GM23248 (cell line): ENCODE measurements at regions not wholly inside any gene's neighbourhood (a gene's known extent, or its start where the extent isn't known, plus 50 kb on each side); places are given as distances from the start of the nearest gene placed in this dataset.

Experiments
- EZH2 ChIP-seq: fragments of 200-600 bp; sonication (generic); IDR thresholded peaks from 2 replicates; pipeline ENCODE4 v1.6.1; 2018; ENCODE audit warnings: antibody characterized with exemption, mild to moderate bottlenecking; ENCODE audit not compliant: insufficient read depth, poor library complexity, severe bottlenecking
- EZH2phosphoT487 ChIP-seq: fragments of 200-600 bp; sonication (generic); IDR thresholded peaks from 2 replicates; pipeline ENCODE4 v1.6.1; 2018; ENCODE audit warnings: antibody characterized with exemption, moderate library complexity, mild to moderate bottlenecking, low read depth; ENCODE audit not compliant: insufficient read depth

- no peak for TF ChIP-seq EZH2
- TF ChIP-seq EZH2phosphoT487 = no peak
These were observed 508.2 kb downstream of the ACTL7B start for GRCh38 chr9:108347463-108348188.
